ENCODE measurements at regions not wholly inside any gene's neighbourhood (a gene's known extent, or its start where the extent isn't known, plus 50 kb on each side); places are given as distances from the start of the nearest gene placed in this dataset.

GRCh38 chr14:83583201-83583600 is 1946.7 kb upstream of the FLRT2 start:
- no peak for DNase-seq
- no peak for TF ChIP-seq EP300 (IDR thresholded peaks at IDR 0.05)
- no peak for TF ChIP-seq CTCF (IDR thresholded peaks at IDR 0.05)
- TF ChIP-seq POLR2A (IDR thresholded peaks at IDR 0.05) = no peak
- H3K4me1 ChIP-seq (ENCODE audit: insufficient read depth) = no peaks in the 10 kb centered on the region
- no peak overlapping the region for H3K27ac ChIP-seq
- H3K27me3 ChIP-seq = no peaks in the 10 kb centered on the region
- no peaks in the 10 kb centered on the region for H3K9me3 ChIP-seq
- intact Hi-C loops (cut with DNase I) = no loop called here
- no peaks in the 10 kb centered on the region for H3K36me3 ChIP-seq
- no peak overlapping the region for H3K4me3 ChIP-seq

GRCh38 chr14:83594874-83595273 is 1935.1 kb upstream of the FLRT2 start:
- intact Hi-C loops (cut with DNase I) = no loop called here
- Histone ChIP-seq H3K27ac (no peak overlapping the region), H3K4me1 (ENCODE audit: insufficient read depth) (no peaks in the 10 kb centered on the region), H3K4me3 (no peak overlapping the region), H3K9me3 (no peaks in the 10 kb centered on the region), H3K27me3 (no peaks in the 10 kb centered on the region), H3K36me3 (no peaks in the 10 kb centered on the region)
- TF ChIP-seq CTCF (IDR thresholded peaks at IDR 0.05) = no peak
- no peak for TF ChIP-seq EP300 (IDR thresholded peaks at IDR 0.05)
- TF ChIP-seq POLR2A (IDR thresholded peaks at IDR 0.05) = no peak
- 95 to 97% (median 95%) methylated on average over 13 of the region's 13 CpGs for WGBS, 3 donors
- DNase-seq = no peak

GRCh38 chr14:83607682-83608081 is 1922.3 kb upstream of the FLRT2 start:
- TF ChIP-seq CTCF (IDR thresholded peaks at IDR 0.05) (no peak), POLR2A (IDR thresholded peaks at IDR 0.05) (no peak), EP300 (IDR thresholded peaks at IDR 0.05) (no peak)
- Histone ChIP-seq H3K27me3 (no peaks in the 10 kb centered on the region), H3K4me3 (no peak overlapping the region), H3K9me3 (no peaks in the 10 kb centered on the region), H3K4me1 (ENCODE audit: insufficient read depth) (no peaks in the 10 kb centered on the region), H3K27ac (no peak overlapping the region), H3K36me3 (no peaks in the 10 kb centered on the region)
- 94 to 100% (median 95%) methylated on average over 9 of the region's 9 CpGs for WGBS, 3 donors
- intact Hi-C loops (cut with DNase I) = no loop called here
- DNase-seq = no peak

GRCh38 chr14:83611491-83611890 is 1918.5 kb upstream of the FLRT2 start:
- H3K9me3 ChIP-seq = no peaks in the 10 kb centered on the region

More at GRCh38 chr14:83611491-83611890, 1918.5 kb upstream of the FLRT2 start:
- H3K4me3 ChIP-seq = no peak overlapping the region
- 22 to 44% (median 26%) methylated on average over 4 of the region's 4 CpGs for WGBS, 3 donors
- TF ChIP-seq POLR2A (IDR thresholded peaks at IDR 0.05) (no peak), EP300 (IDR thresholded peaks at IDR 0.05) (no peak), CTCF (IDR thresholded peaks at IDR 0.05) (no peak)
- H3K4me1 ChIP-seq (ENCODE audit: insufficient read depth) = no peaks in the 10 kb centered on the region
- H3K27ac ChIP-seq = no peak overlapping the region
- no peaks in the 10 kb centered on the region for H3K36me3 ChIP-seq
- no peaks in the 10 kb centered on the region for H3K27me3 ChIP-seq
- intact Hi-C loops (cut with DNase I) = no loop called here
- DNase-seq = no peak

Data from ovary (tissue), 7 donors.